ENCODE measurements at regions not wholly inside any gene's neighbourhood (a gene's known extent, or its start where the extent isn't known, plus 50 kb on each side); places are given as distances from the start of the nearest gene placed in this dataset.

- ChIA-PET POLR2A (no interaction called here), CTCF (no interaction called here)
- no peak overlapping the region for H3K9ac ChIP-seq
- no peak for DNase-seq
- no peak overlapping the region for H3K27ac ChIP-seq (ENCODE audit: low read depth in 2 of 2, low read length in 1 of 2)
- H3K4me1 ChIP-seq (ENCODE audit: control insufficient read depth in 1 of 2, insufficient read depth in 2 of 2, low read depth in 1 of 2, low read length in 1 of 2): peaks cover 0 to 2% of the 10 kb centered on the region in 2 experiments; a peak in 2 of 4 replicates
- no peak overlapping the region for H3K4me2 ChIP-seq
- no peak overlapping the region for H2AFZ ChIP-seq (ENCODE audit: low read depth)
- 94% methylated on average over 3 of the region's 3 CpGs for WGBS (ENCODE audit: low lambda C conversion rate)
- H3K9me2 ChIP-seq: no peaks in the 10 kb centered on the region
- no peak overlapping the region for H3K4me3 ChIP-seq (ENCODE audit: low read depth in 2 of 2, low read length in 1 of 2)
- H3K9me3 ChIP-seq: no peaks in the 10 kb centered on the region
- H4K20me1 ChIP-seq (ENCODE audit: insufficient read depth): no peaks in the 10 kb centered on the region
- no peak for TF ChIP-seq TAF1 (IDR thresholded peaks at IDR 0.05; ENCODE audit: borderline replicate concordance, low read depth, low read length)
- no peak for TF ChIP-seq YY1 (IDR thresholded peaks at IDR 0.05; ENCODE audit: low read depth)
- no peak for TF ChIP-seq GATA2 (CRISPR knock-in tag; IDR thresholded peaks at IDR 0.05)
- TF ChIP-seq RAD21 (IDR thresholded peaks at IDR 0.05; ENCODE audit: low read length): no peak
- TF ChIP-seq REST (IDR thresholded peaks at IDR 0.05; ENCODE audit: low read depth, low read length): no peak
- TF ChIP-seq MEF2A (IDR thresholded peaks at IDR 0.05; ENCODE audit: borderline replicate concordance, low read depth): no peak
- no peak for TF ChIP-seq EP300 (IDR thresholded peaks at IDR 0.05; ENCODE audit: borderline replicate concordance in 1 of 2, low read depth in 1 of 2, low read length in 1 of 2)
- TF ChIP-seq USF2 (IDR thresholded peaks at IDR 0.05; ENCODE audit: borderline replicate concordance, low read depth, low read length): no peak
- no peak for TF ChIP-seq ELF1 (IDR thresholded peaks at IDR 0.05)
- H3F3A ChIP-seq (replicated peaks; ENCODE audit: insufficient read depth): peaks cover 6% of the 10 kb centered on the region
- no peaks in the 10 kb centered on the region for H3K79me2 ChIP-seq (ENCODE audit: insufficient read depth)
- no peaks in the 10 kb centered on the region for H3K27me3 ChIP-seq (ENCODE audit: insufficient read depth)
- no peaks in the 10 kb centered on the region for H3K36me3 ChIP-seq (replicated peaks in 1 of 2; ENCODE audit: control insufficient read depth in 1 of 2, insufficient read depth in 2 of 2, low read length in 1 of 2)
These were observed 122.7 kb upstream of the THBS1 start for GRCh38 chr15:39458131-39458530.

GRCh38 chr15:39459548-39459947 lies 121.3 kb upstream of the THBS1 start:
- ChIA-PET POLR2A (no interaction called here), CTCF (no interaction called here)
- Histone ChIP-seq H3K4me3 (ENCODE audit: low read depth in 2 of 2, low read length in 1 of 2) (no peak overlapping the region), H3K4me1 (ENCODE audit: control insufficient read depth in 1 of 2, insufficient read depth in 2 of 2, low read depth in 1 of 2, low read length in 1 of 2) (peaks cover 0 to 2% of the 10 kb centered on the region in 2 experiments; a peak in 2 of 4 replicates), H3K27ac (ENCODE audit: low read depth in 2 of 2, low read length in 1 of 2) (no peak overlapping the region), H3K79me2 (ENCODE audit: insufficient read depth) (no peaks in the 10 kb centered on the region), H3K36me3 (replicated peaks in 1 of 2; ENCODE audit: control insufficient read depth in 1 of 2, insufficient read depth in 2 of 2, low read length in 1 of 2) (no peaks in the 10 kb centered on the region), H3K9me3 (no peaks in the 10 kb centered on the region), H3F3A (replicated peaks; ENCODE audit: insufficient read depth) (peaks cover 8% of the 10 kb centered on the region), H4K20me1 (ENCODE audit: insufficient read depth) (no peaks in the 10 kb centered on the region), H2AFZ (ENCODE audit: low read depth) (no peak overlapping the region), H3K27me3 (ENCODE audit: insufficient read depth) (no peaks in the 10 kb centered on the region), H3K4me2 (no peak overlapping the region), H3K9me2 (no peaks in the 10 kb centered on the region), H3K9ac (no peak overlapping the region)
- DNase-seq: no peak
- TF ChIP-seq RXRA (IDR thresholded peaks at IDR 0.05; ENCODE audit: borderline replicate concordance, low read depth): no peak
- TF ChIP-seq GATA2 (CRISPR knock-in tag; IDR thresholded peaks at IDR 0.05): no peak
- TF ChIP-seq EZH2phosphoT487 (IDR thresholded peaks at IDR 0.05; ENCODE audit: borderline replicate concordance, low read depth): no peak
- TF ChIP-seq IRF3 (IDR thresholded peaks at IDR 0.05; ENCODE audit: low read depth, low read length): no peak
- no peak for TF ChIP-seq FOXJ3 (CRISPR knock-in tag; IDR thresholded peaks at IDR 0.05)
- no peak for TF ChIP-seq TCF12 (IDR thresholded peaks at IDR 0.05)
- TF ChIP-seq GABPA (IDR thresholded peaks at IDR 0.05; ENCODE audit: low read depth): no peak
- TF ChIP-seq REST (IDR thresholded peaks at IDR 0.05; ENCODE audit: low read depth, low read length): no peak
- TF ChIP-seq SIN3A (IDR thresholded peaks at IDR 0.05; ENCODE audit: borderline replicate concordance, low read depth, low read length): no peak
- 93% methylated on average over 1 of the region's 1 CpG for WGBS (ENCODE audit: low lambda C conversion rate)

All from SK-N-SH (cell line).